ENCODE measurements at regions not wholly inside any gene's neighbourhood (a gene's known extent, or its start where the extent isn't known, plus 50 kb on each side); places are given as distances from the start of the nearest gene placed in this dataset.
"Not testable (repeated sequence)": the region's sequence is repeated elsewhere in the genome, so short reads cannot be mapped to it uniquely, and the experiment has no call there.

DNA sequence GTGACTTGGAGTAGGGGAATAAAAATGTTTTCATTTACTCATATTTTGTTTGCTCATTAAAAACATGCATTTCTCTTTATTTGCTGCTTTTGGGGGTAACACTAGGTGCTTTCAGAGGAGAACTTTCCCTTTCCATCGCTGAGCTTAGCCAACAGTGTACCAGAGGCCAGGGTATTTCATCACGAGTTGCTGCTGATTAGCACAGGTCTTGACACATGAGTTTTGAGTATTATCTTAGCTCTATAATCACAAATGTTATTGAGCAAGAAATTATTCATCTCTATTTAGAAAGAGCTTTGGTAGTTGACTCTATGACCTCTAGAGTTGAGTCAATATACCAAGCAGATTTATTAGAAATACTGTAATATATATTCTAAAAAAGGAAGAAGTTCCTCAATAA lies 375.9 kb downstream of the NXPH1 start:
- DNase-seq (ENCODE audit: low read depth in 4 of 4, low spot score in 3 of 4): no peak

DNA sequence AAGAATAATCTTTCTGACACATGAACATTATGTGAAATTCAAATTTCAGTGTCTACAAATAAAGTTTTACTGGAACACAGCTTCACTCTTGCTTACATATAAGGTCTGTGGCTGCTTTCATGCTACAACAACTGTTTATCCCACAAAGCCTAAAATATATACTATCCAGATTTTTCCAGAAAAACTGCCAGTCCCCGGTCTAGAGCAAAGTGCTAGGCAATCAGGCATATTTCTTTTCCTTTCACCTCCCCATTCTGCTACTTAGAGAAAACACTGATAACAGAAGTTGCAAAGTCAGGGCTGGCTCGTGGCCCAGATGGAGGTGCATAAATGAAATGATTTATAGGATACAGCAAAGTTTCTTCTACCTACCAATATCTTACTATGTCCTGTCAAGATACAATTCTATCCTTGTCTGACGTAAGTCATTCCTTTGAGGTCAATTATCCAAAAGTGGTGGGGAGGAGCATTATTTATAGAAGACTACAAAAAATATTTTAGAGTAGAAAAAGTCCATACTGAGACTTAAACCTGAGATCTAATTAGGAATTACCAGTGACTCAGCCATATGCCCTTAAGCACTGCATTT lies 384.1 kb downstream of the NXPH1 start:
- DNase-seq (ENCODE audit: low read depth in 4 of 4, low spot score in 3 of 4): no peak

GRCh38 chr7:8818406-8818805 lies 385.0 kb downstream of the NXPH1 start:
- no peak for DNase-seq (ENCODE audit: low read depth in 4 of 4, low spot score in 3 of 4)

DNA sequence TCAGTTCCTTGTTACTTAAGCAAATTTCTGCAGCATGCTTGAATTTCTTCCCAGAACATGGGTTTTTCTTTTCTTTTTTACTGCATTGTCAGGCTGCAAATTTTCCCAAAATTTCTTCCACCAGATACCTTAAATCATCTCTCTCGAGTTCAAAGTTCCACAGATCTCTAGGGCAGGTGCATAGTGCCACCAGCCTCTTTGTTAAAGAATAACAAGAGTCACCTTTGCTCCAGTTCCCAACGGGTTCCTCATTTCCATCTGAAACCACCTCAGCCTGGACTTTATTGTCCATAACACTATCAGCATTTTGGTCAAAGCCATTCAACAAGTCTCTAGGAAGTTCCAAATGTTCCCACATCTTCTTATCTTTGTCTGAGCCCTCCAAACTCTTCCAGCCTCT lies 389.2 kb downstream of the NXPH1 start:
- no peak for DNase-seq (ENCODE audit: low read depth in 4 of 4, low spot score in 3 of 4)

DNA sequence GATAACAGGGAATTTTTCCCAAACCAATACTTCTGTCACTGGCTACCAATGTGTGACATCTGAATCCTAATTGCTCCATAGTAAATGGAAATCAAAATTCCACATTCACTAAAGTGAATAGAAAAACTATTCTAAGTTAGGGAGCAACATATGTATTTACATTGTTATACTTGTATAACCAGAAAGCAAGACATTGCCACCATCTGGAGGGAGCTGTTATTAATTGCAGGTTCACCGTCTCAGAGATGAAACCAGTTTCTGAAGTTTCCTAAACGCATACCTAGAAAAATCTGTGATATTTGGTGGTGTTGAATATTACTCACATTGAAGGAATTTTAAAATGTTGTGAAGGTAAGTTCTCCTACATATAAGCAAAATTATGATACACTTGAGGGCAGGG lies 390.1 kb downstream of the NXPH1 start:
- no peak for DNase-seq (ENCODE audit: low read depth in 4 of 4, low spot score in 3 of 4)

DNA sequence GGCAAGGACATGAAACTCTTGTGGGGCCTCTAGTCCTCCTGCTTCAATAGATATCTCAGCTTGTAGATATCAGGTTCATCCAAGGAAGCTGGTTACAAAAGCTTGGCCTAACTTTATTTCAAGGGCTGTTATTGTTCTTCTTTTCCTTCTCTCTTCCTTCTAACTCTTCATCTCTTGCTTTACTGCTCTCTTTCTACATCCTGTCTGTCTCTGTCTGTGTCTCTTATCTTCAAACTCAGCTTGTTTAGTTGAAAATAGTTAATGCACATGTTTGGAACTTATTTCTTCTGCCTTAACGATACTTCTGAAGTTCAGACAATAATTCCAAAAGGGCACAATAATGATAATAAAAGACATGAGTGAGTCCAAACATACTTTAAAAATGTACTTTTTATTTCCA lies 393.9 kb downstream of the NXPH1 start:
- no peak for DNase-seq (ENCODE audit: low read depth in 4 of 4, low spot score in 3 of 4)

DNA sequence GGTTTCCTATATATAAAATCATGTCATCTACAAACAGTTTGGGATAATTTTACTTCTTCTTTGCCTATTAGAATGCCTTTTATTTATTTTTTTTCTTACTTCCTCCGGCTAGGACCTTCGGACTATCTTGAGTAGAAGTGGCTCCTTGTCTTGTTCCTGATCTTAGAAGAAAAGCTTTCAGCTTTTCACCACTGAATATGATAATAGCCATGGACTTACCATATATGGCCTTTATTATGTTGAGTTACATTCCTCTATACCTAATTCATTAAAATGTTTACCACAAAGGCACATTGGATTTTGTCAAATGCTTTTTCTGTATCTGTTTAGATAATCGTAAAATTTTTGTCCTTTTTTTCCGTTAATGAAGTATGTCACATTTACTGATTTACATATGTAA lies 395.7 kb downstream of the NXPH1 start:
- DNase-seq (ENCODE audit: low read depth in 4 of 4, low spot score in 3 of 4): no peak

- DNase-seq (ENCODE audit: low read depth in 4 of 4, low spot score in 3 of 4): no peak
Measured at GRCh38 chr7:8831376-8831775, 398.0 kb downstream of the NXPH1 start.

- DNase-seq (ENCODE audit: low read depth in 4 of 4, low spot score in 3 of 4): no peak
Measured at GRCh38 chr7:8833355-8833754, 399.9 kb downstream of the NXPH1 start.

DNA sequence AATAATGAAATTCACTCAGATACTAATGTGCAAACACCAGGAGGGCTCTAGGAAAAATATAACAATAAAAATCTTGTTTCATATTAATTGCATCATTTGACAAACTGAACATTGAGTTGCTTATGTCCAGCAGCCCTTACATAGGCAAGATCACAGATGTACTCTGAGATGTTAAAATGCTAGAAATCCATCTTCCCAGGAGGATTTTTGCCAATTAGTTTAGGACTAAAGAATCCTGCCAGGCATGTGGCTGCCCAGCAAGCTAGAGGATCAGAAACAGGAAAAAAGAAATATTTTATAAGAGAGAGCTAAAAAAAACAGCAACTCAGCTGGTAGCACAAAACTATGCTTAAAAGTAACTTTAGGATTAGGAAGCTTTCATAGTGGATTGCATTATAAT lies 407.8 kb downstream of the NXPH1 start:
- no peak for DNase-seq (ENCODE audit: low read depth in 4 of 4, low spot score in 3 of 4)

DNA sequence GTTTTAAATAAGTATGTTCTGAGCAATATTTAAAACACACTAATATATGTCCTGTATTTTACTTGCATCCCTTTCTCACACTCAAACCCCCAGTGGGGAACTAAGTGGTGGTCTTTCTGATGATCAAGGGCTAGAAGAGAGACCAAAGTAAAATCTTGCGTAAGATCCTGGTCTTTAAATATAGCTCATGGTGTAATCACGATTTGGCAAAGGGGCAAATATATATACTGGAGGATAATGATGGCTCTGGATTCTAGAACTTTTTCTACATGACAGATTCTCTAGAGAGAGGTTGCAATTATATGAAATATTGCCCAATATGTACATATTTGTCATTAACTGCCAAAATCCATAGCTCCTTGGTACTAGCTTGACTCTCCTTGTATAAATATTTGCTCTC lies 438.3 kb downstream of the NXPH1 start:
- DNase-seq (ENCODE audit: low read depth in 4 of 4, low spot score in 3 of 4): no peak

DNA sequence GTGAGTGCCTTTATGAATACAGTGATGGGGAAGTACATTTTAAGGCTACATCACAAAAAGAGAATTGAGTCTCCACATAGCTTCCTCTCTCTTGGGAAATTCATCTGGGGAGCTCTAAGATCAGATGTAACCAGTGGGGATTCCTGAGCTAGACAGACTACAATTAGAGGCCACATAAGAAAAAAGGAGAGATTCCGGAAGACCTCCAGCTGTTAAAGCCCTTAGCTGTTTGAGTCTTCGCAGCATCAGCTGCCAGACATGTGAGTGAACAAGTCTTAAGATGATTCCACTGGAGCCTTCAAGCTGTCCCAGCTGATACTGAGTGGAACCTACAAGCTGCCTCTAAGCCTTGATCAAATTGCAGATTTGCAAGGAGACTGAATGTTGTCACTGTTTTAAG lies 448.5 kb downstream of the NXPH1 start:
- DNase-seq (ENCODE audit: low read depth in 4 of 4, low spot score in 3 of 4): no peak

GRCh38 chr7:8885480-8886000 lies 452.1 kb downstream of the NXPH1 start:
- no peak for DNase-seq (ENCODE audit: low read depth in 4 of 4, low spot score in 3 of 4)

- DNase-seq (ENCODE audit: low read depth in 4 of 4, low spot score in 3 of 4): not testable (repeated sequence)
Measured at GRCh38 chr7:8890346-8890745, 456.9 kb downstream of the NXPH1 start.

GRCh38 chr7:8893775-8894174 lies 460.4 kb downstream of the NXPH1 start:
- DNase-seq (ENCODE audit: low read depth in 4 of 4, low spot score in 3 of 4): no peak

- no peak for DNase-seq (ENCODE audit: low read depth in 4 of 4, low spot score in 3 of 4)
Measured at GRCh38 chr7:8906396-8907075, 473.1 kb downstream of the NXPH1 start.

DNA sequence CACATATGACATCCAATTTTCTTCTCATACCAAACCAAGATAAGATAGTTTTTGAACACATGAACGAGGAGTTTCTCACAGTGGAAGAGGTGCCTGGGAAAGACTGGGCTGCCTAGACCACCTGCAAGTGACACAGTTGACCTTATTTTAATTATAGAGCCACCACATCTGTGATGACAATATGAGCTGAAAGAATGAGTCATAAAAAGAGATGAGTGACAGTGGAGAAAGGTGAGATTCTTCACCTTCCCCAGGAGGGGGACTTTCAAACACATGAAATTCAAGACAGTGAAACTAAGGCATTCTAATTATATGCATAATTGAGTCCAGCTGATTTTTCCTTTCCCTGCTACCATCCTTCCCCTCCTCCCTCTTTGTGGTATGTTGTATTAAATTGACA lies 475.5 kb downstream of the NXPH1 start:
- no peak for DNase-seq (ENCODE audit: low read depth in 4 of 4, low spot score in 3 of 4)

- no peak for DNase-seq (ENCODE audit: low read depth in 4 of 4, low spot score in 3 of 4)
Measured at GRCh38 chr7:8913682-8914081, 480.3 kb downstream of the NXPH1 start.

GRCh38 chr7:8921807-8922206 lies 488.4 kb downstream of the NXPH1 start:
- no peak for DNase-seq (ENCODE audit: low read depth in 4 of 4, low spot score in 3 of 4)

DNA sequence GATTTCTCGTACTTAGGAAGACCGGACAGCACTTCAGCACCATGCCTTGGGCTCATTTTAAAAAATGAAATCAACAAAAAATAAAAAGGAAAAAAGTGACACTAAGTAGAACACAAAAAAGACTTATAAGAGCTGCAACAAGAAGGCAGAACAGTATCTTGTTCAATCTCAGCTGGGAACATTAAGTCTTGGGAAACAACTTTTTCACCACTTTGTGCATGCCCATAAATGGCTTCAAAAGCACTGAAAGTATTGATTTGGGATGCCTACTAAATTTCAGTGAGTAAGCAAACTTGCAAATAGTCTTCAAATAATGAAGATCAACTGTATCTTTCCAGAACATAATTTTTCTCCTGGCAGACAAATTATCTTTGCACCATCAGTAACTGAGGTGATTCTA lies 489.3 kb downstream of the NXPH1 start:
- no peak for DNase-seq (ENCODE audit: low read depth in 4 of 4, low spot score in 3 of 4)

DNA sequence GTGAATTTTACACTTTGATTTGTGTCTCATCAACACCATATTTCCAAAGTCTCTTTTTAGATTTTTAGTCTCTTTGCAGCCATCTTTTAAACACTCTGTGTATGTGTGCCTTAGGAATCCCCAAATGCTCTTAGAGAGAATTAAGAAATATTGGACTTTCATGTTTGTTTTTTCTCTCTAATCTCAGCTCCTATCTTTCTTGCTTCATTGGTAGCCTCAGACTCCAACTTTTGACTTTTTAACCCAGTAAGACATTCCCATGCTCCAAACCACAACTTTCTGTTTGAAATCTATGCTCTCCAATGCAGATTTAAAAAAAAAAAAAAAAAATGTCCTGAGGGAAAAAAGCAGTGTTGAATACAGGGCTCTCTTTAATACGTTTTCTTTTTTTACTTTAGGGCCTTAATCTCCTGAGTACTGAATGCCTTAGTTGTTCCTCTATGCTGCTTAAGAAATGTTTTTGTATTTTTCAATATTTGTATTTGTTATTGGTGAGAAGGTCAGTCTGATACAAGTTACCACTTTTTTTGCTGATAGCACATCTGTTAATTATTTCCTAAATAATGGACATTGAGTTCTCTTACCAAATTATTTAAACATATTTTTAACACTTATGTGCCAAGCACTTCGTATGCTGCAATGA lies 489.9 kb downstream of the NXPH1 start:
- DNase-seq (ENCODE audit: low read depth in 4 of 4, low spot score in 3 of 4): no peak

All from right renal pelvis (tissue), 4 donors.